Muscle of leg (tissue), 3 donors: ENCODE measurements at regions not wholly inside any gene's neighbourhood (a gene's known extent, or its start where the extent isn't known, plus 50 kb on each side); places are given as distances from the start of the nearest gene placed in this dataset.

Experiments used
- DNase-seq: peaks from one replicate; pipeline ENCODE4 v3.0.0; 2013
- H3K27ac ChIP-seq: one replicate; pipeline ENCODE4 v1.5.1; 2013; ENCODE audit warnings: mild to moderate bottlenecking, low read length, control low read depth
- H3K27me3 ChIP-seq: one replicate; pipeline ENCODE4 v1.6.1; 2013; ENCODE audit warnings: low read length; ENCODE audit not compliant: control insufficient read depth, insufficient read depth
- H3K36me3 ChIP-seq: one replicate; pipeline ENCODE4 v1.6.1; 2013; ENCODE audit warnings: low read length; ENCODE audit not compliant: control insufficient read depth, insufficient read depth
- H3K4me1 ChIP-seq: one replicate; pipeline ENCODE4 v1.6.1; 2013; ENCODE audit warnings: low read length; ENCODE audit not compliant: control insufficient read depth, insufficient read depth
- H3K4me3 ChIP-seq: one replicate; pipeline ENCODE4 v1.5.1; 2013; ENCODE audit warnings: low read length, control low read depth
- H3K9me3 ChIP-seq: replicated peaks from 2 replicates; pipeline ENCODE4 v1.6.1; 2013; ENCODE audit warnings: low read depth, low read length; ENCODE audit not compliant: control insufficient read depth
- WGBS: methylation state at CpG from one replicate; pipeline ENCODE4 v1.1.5; 2013; ENCODE audit warnings: missing lambda C conversion rate; ENCODE audit not compliant: insufficient coverage; 5-methylcytosine and 5-hydroxymethylcytosine counted together

DNA sequence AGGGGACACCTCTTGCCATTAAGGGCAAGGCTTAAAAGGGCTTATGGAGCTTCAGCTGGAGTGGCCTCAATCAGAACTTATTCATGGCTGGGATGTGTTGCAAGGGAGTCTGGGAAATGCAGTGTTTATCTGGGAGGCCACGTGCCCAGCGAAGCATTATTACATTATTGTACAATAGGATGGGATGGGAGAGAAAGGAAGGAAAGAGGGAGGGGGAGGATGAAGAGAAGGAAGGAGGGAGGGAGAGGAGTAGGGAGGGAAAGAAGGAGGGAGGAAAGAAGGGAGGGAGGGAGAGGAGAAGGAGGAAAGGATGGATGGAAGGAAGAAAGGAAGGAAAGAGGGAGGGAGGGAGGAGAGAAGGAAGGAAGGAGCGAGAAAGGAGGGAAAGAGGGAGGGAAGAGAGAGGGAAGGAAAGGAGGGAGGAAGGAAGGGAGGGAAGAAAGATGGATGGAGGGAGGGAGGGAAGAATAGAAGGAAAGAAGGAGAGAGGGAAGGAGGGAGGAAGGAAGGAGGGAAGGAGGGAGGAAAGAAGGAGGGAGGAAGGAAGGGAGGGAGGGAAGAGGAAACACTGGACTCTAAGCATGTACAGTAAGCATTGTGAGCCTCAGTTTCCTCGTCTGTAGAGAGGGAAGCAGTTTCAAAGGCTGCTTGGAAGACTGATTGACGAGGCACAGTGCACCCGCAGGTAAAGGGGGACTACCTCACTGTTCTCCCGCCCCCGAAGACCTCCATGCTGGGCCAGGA is 62.2 kb downstream of the MYEOV start:
- Histone ChIP-seq H3K4me1 (peaks cover 5% of the 10 kb centered on the region), H3K9me3 (peaks cover 5% of the 10 kb centered on the region), H3K36me3 (no peaks in the 10 kb centered on the region), H3K27ac (no peak overlapping the region), H3K4me3 (no peak overlapping the region), H3K27me3 (peaks cover 2% of the 10 kb centered on the region)
- 70% methylated on average over 8 of the region's 8 CpGs for WGBS
- no peak for DNase-seq

DNA sequence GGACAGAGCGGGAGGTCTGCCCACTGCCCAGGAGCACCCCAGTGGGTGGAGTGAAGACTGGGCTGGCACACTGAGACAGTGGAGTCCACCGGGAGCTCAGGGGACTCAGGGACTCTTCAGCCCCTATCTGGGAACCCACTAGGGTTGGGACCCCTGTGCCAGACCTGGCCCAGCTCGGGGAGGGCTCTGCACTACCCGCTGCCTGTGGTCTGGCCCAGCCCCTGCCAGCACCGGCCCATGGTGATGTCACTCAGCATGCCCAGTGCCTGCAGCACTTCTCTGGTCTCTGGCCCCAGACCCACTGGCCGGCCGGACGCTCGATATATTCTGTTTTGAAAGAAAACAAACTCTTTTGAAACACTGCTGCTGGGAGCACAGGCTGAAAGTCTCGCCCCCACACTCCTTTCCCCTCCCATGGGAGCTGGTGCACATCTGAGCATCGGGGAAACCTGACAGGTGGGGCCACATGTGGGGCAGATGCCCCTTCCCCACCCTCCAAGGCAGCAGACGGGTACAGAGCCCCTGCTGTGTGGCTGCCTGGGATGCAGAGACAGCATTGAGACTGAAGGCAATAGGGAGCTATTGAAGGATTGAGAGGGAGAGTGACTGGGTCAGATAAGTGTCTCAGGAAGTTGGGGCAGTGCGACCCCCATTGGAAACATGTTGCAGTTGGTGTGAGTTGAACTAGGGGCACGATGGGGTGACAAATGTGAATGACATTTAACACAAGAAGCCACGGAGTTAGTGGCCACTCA is 62.9 kb downstream of the MYEOV start:
- 76% methylated on average over 12 of the region's 15 CpGs for WGBS

DNA sequence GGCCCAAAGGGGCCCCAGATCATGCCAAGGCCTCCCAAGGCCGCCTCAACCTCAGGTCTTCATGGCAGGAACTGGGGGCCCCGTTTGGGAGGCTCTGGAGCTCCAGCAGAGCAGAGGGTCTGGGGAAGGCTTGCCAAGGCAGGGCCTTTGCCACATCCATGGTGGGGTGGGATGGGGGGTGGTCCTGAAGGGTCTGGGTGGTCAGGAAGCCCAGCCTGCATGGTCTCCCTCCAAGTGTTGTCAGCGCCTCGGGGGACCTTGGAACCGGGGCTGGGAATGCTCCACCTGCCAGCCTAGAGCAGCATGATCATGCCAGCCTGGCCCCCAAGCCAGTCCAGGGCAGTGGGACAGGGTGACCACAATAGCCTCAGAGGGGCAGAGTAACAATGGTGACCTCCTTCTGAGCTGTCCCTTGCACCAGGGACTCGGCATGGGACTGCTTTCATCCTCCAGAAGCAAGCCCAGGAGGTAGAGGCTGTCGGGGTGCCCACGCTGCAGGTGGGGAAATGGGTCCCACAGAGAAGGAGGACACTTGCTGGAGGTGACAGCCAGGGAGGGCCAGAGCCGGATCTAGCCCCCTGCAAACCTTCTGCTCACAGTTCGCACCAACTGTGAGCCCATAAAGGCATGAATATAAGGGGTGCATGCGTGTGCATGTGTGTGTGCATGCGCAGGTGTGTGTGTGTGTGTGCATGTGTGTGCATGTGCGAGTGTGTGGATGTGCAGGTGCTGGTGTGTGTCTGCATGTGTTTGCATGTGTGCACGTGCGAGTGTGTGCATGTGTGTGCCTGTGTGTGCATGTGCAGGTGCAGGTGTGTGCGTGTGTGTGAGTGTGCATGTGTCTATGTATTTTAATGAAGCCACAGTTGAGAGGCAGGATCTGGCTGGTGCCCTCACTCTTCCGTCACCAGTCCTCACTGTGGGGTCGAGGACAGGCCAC is 63.8 kb downstream of the MYEOV start:
- Histone ChIP-seq H3K4me1 (peaks cover 3% of the 10 kb centered on the region), H3K9me3 (peaks cover 7% of the 10 kb centered on the region), H3K27ac (no peak overlapping the region), H3K36me3 (no peaks in the 10 kb centered on the region), H3K27me3 (peaks cover 2% of the 10 kb centered on the region), H3K4me3 (no peak overlapping the region)
- no peak for DNase-seq
- WGBS, result 77% methylated on average over 11 of the region's 18 CpGs

More for the DNA sequence above, 62.9 kb downstream of the MYEOV start:
- peaks cover 2% of the 10 kb centered on the region for H3K27me3 ChIP-seq
- H3K4me1 ChIP-seq, result peaks cover 5% of the 10 kb centered on the region
- H3K27ac ChIP-seq, result no peak overlapping the region
- DNase-seq, result no peak
- no peak overlapping the region for H3K4me3 ChIP-seq
- peaks cover 7% of the 10 kb centered on the region for H3K9me3 ChIP-seq
- H3K36me3 ChIP-seq, result no peaks in the 10 kb centered on the region

DNA sequence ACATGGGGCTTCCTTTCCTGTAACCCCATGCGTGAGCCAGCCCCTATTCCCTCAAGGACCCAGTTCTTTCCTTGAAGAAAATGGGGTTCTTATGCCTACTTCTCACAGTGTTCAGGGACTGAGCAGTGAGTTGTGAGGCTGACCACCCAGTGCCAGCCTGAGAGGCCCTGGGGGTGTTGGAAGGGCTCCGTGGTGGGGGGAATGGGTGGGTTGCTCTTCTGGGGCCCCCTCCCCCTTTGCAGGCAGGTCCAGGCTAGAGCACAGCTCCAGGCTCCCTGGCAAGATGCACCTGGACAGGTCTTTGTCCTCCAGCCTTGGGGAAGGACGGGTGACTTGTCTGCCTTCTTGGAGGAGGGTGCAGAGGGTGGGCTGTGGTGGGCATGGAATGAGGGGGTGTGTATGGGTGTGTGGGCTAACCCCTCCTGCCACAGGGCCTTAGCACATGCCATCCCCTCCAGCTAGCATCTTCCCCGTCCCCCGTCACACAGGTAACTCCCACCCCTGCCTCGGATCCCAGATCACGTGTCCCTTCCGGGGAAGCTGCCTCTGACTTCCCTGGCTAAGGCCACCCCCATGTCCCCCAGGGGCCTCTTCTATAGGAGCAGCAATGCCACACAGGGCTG is 64.6 kb downstream of the MYEOV start:
- Histone ChIP-seq H3K27me3 (peaks cover 2% of the 10 kb centered on the region), H3K9me3 (peaks cover 7% of the 10 kb centered on the region), H3K4me1 (peaks cover 2% of the 10 kb centered on the region), H3K27ac (no peak overlapping the region), H3K36me3 (no peaks in the 10 kb centered on the region), H3K4me3 (no peak overlapping the region)
- no peak for DNase-seq
- WGBS, result 92% methylated on average over 5 of the region's 8 CpGs

DNA sequence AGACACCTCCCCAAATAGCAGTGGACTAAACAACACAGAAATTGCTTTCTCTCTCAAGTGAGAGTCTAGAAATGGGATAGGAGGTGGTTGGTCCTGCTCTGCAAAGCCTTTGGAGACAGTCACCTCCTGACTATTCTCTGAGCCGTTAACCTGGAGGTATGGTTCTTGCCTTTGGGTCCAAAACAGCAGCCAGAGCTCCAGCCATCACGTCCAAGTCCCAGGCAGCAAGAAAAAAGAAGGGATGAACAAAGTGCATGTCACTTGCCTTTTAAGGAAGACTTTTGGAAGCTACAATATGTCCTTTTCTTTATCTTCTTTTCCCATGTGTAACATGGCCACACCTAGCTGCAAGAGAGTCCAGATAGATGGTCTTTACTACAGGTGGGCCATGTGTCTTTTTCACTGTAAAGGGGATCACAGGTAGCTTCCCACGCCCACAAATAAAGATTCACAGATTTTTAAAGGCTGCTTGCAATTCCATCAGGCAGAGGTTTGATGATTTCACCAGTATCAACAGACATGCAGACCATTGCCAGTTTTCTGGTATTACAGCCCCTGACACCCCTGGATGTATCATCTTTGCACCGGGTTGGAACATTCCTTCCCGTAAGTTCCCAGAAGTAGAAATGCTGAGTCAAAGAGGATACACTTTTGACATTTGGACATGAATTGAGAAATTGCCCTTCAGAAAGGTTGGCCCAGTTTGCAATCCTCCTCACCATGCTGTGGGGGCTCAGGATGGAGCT is 66.0 kb downstream of the MYEOV start:
- Histone ChIP-seq H3K9me3 (peaks cover 7% of the 10 kb centered on the region), H3K4me1 (peaks cover 2% of the 10 kb centered on the region), H3K27ac (no peak overlapping the region), H3K4me3 (no peak overlapping the region), H3K27me3 (peaks cover 2% of the 10 kb centered on the region), H3K36me3 (no peaks in the 10 kb centered on the region)
- no CpG with 5 or more reads among the region's 5 CpGs for WGBS
- no peak for DNase-seq

DNA sequence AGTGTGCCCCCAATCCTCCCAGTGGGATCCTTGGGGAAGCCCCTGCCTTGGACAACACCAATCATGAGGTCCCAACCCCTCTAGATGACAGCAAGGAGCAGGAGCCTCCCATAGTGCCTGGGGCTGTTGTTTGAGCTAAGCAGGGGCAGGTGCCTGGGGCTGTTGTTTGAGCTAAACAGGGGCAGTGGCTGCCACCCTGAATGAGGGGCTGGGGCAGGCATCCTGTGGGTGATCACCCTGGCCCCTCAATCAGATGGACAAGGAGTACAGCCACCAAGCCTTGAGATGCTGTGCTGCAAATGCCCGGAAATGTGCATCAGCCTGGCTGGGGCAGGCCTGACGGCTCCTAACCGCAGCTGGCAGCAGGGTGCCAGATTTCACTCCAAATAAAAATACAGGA is 66.7 kb downstream of the MYEOV start:
- H3K27ac ChIP-seq, result no peak overlapping the region

DNA sequence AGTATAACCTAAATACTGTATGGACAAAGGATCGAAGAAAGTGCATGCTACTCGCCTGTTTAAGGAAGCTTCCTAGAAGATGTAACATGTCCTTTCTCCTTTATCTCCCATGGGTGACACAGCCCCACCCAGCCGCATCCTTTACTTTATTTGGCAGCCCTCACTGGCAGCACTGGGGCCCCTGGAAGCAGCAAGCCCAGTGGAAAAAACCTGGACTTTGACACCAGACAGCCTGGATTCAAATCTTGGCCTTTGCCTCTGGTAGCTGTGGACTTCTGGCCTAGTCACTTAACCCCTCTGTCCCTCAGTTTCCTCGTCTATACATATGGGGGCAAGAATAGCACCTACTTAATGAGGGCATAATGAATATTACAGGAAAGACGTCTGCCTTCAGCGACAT is 67.1 kb downstream of the MYEOV start:
- Histone ChIP-seq H3K4me1 (peaks cover 2% of the 10 kb centered on the region), H3K27me3 (peaks cover 2% of the 10 kb centered on the region), H3K36me3 (no peaks in the 10 kb centered on the region), H3K4me3 (no peak overlapping the region), H3K9me3 (peaks cover 7% of the 10 kb centered on the region), H3K27ac (no peak overlapping the region)
- no peak for DNase-seq
- 63% methylated on average over 3 of the region's 6 CpGs for WGBS

More for the DNA sequence above, 66.7 kb downstream of the MYEOV start:
- Histone ChIP-seq H3K4me1 (peaks cover 2% of the 10 kb centered on the region), H3K9me3 (peaks cover 7% of the 10 kb centered on the region), H3K36me3 (no peaks in the 10 kb centered on the region), H3K27me3 (peaks cover 2% of the 10 kb centered on the region), H3K4me3 (no peak overlapping the region)
- no peak for DNase-seq
- WGBS, result 86% methylated on average over 1 of the region's 3 CpGs

DNA sequence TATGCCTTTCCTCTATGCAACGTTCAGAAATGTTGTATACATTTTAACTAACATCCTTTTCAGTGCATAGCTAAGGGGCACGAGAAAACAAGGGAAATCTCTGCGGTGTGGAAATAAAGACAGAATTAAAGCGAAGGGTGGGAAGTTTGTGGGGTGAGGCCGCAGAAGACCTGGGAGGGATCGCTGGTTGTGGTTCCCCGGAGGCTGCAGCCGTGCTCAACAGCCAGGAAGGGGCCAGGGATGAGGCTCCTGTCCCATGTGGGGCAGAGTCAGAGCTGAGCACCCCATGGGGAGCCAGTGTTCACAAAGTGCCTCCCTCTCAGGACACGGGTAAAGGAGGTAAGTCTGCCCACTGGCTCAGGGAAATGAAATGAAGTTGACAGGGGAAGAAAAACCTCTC is 67.5 kb downstream of the MYEOV start:
- peaks cover 2% of the 10 kb centered on the region for H3K4me1 ChIP-seq
- peaks cover 7% of the 10 kb centered on the region for H3K9me3 ChIP-seq
- peaks cover 2% of the 10 kb centered on the region for H3K27me3 ChIP-seq
- H3K27ac ChIP-seq, result no peak overlapping the region
- H3K4me3 ChIP-seq, result no peak overlapping the region
- H3K36me3 ChIP-seq, result no peaks in the 10 kb centered on the region
- 89% methylated on average over 4 of the region's 9 CpGs for WGBS
- DNase-seq, result no peak

DNA sequence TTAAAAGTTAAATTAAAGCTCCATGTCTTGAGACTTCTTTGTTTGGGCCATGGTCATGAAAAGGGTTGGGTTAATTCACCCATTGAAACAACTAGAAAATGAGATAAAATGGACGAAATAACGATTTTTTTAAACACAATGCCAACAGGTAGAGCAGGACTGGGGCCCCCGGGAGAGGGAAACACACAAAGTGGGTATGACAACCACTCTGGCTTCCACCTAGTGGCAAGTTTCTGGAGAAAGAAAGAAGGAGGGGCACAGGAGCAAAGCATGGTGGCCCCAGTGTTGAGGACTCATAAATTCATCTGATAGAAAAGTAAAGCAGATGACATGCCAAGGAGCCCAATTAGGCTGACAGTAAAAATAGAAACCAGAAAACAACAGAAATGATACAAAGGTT is 68.4 kb downstream of the MYEOV start:
- DNase-seq, result no peak
- WGBS, result 92% methylated on average over 1 of the region's 3 CpGs
- Histone ChIP-seq H3K36me3 (no peaks in the 10 kb centered on the region), H3K27me3 (no peaks in the 10 kb centered on the region), H3K9me3 (peaks cover 7% of the 10 kb centered on the region), H3K4me1 (peaks cover 2% of the 10 kb centered on the region), H3K4me3 (no peak overlapping the region), H3K27ac (no peak overlapping the region)
